PC-9 (cell line): ENCODE measurements at regions not wholly inside any gene's neighbourhood (a gene's known extent, or its start where the extent isn't known, plus 50 kb on each side); places are given as distances from the start of the nearest gene placed in this dataset.
A peak's percentile ranks its signal among the peaks of the same experiment; 100 is the strongest.

Source experiments
- BruUV-seq: library from RNA; stranded (reverse); fragments of 400-500 nt; replicated peaks from 2 replicates; lab custom pipeline; 2021; lab: Mats Ljungman, UMichigan
- CTCF ChIA-PET: fragments of 300-600 bp; sonication (Branson Sonifier 250); formaldehyde crosslinking; loops from one replicate; lab custom pipeline; 2022; ENCODE audit warnings: antibody characterized with exemption; lab: Charles Lee
- POLR2A ChIA-PET: fragments of 300-600 bp; sonication (Branson Sonifier 250); formaldehyde crosslinking; loops from one replicate; lab custom pipeline; 2022; ENCODE audit warnings: antibody characterized with exemption; ENCODE audit not compliant: unreplicated experiment; lab: Charles Lee
- DNase-seq, 2 experiments: peaks; one replicate each; pipeline versions ENCODE4 v3.0.0 to v3.0.0-alpha.2; 2015 to 2022; ENCODE audit warnings: mixed read lengths in 1 of 2
- H2AFZ ChIP-seq: fragments of 200-600 bp; sonication (generic); 2 replicates; pipeline ENCODE4 v1.8.1; 2017; ENCODE audit warnings: antibody characterized with exemption
- H3F3A ChIP-seq: fragments of 200-600 bp; sonication (generic); 2 replicates; pipeline ENCODE4 v1.8.1; 2017; ENCODE audit warnings: antibody characterized with exemption, mild to moderate bottlenecking, low read depth; ENCODE audit not compliant: insufficient read depth
- H3K27ac ChIP-seq: fragments of 200-600 bp; sonication (generic); 2 replicates; pipeline ENCODE4 v1.6.1; 2016; ENCODE audit warnings: mixed run types
- H3K27me3 ChIP-seq: fragments of 200-600 bp; sonication (generic); 2 replicates; pipeline ENCODE4 v1.6.1; 2016; ENCODE audit warnings: low read depth, mixed run types; ENCODE audit not compliant: insufficient read depth
- H3K36me3 ChIP-seq: fragments of 200-600 bp; sonication (generic); 2 replicates; pipeline ENCODE4 v1.6.1; 2016; ENCODE audit warnings: low read depth, mixed run types
- H3K4me1 ChIP-seq: fragments of 200-600 bp; sonication (generic); replicated peaks from 2 replicates; pipeline ENCODE4 v1.6.1; 2016; ENCODE audit warnings: mixed run types; ENCODE audit not compliant: insufficient read depth
- H3K4me2 ChIP-seq: fragments of 200-600 bp; sonication (generic); 2 replicates; pipeline ENCODE4 v1.6.1; 2017; ENCODE audit warnings: mixed run types
- H3K4me3 ChIP-seq: fragments of 200-600 bp; sonication (generic); 2 replicates; pipeline ENCODE4 v1.6.1; 2016; ENCODE audit warnings: mixed run types
- H3K79me2 ChIP-seq: fragments of 200-600 bp; sonication (generic); 2 replicates; pipeline ENCODE4 v1.6.1; 2017; ENCODE audit warnings: low read depth, mixed run types
- H3K9me2 ChIP-seq: fragments of 200-600 bp; sonication (generic); 2 replicates; pipeline ENCODE4 v1.8.1; 2017; ENCODE audit warnings: mild to moderate bottlenecking; ENCODE audit not compliant: insufficient read depth
- H3K9me3 ChIP-seq: fragments of 200-600 bp; sonication (generic); 2 replicates; pipeline ENCODE4 v1.8.1; 2016; ENCODE audit warnings: low read depth; ENCODE audit not compliant: insufficient read depth
- H4K20me1 ChIP-seq: fragments of 200-600 bp; sonication (generic); 2 replicates; pipeline ENCODE4 v1.8.1; 2017; ENCODE audit not compliant: insufficient read depth
- EZH2 ChIP-seq: fragments of 200-600 bp; sonication (generic); IDR thresholded peaks from 2 replicates; pipeline ENCODE4 v1.8.0; 2017; ENCODE audit warnings: antibody characterized with exemption, low read depth
- intact Hi-C: fragments of 100-400 bp; cut with micrococcal nuclease; formaldehyde crosslinking; loops from one replicate; pipeline ENCODE4 v1.10.0; 2022; ENCODE audit not compliant: unreplicated experiment
- TF ChIP-seq, protein P1 (sequence below): fragments of 200-600 bp; sonication (generic); conservative IDR thresholded peaks from 2 replicates; pipeline ENCODE4 v1.6.1; 2017; ENCODE audit warnings: mixed run types, antibody characterized with exemption, mild to moderate bottlenecking, moderate library complexity

DNA sequence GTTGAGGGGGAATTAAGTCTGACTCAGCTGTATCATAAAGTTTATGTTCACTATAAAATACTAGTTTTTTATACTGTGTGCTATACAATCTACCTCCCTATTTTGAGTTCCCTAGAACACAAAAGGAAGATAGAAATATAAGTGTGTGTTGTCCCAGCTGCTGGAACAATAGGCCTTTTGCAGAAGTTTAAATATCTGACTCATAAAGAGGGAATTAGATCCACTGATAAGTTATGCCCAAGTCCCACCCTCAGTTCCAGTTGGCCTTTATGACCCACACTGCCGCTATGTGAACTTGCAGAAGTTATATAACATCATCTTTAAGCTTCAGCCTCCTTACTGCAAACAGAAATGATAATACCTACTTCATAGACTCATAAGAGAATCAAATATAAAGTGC, 88.5 kb upstream of the DAB2 start:
- no peaks in the 10 kb centered on the region for H3K27me3 ChIP-seq
- ChIA-PET CTCF (interaction anchor here (0.9 to 1.0 kb wide), 2 partner anchors 88 to 137 kb away, joined by 3 read pairs; partner anchors contain the start of gene DAB2), POLR2A (interaction anchor here (0.6 to 0.7 kb wide), 3 partner anchors 12 to 1004 kb away, joined by 3 to 8 read pairs (median 4); no protein-coding TSS in a partner anchor)
- no peak overlapping the region for H3K4me2 ChIP-seq
- no peaks in the 10 kb centered on the region for H3K9me3 ChIP-seq
- no peak overlapping the region for H3K4me3 ChIP-seq
- no peaks in the 10 kb centered on the region for H3F3A ChIP-seq
- peak; percentile 55 to 70 for DNase-seq
- TF ChIP-seq, protein P1, sequence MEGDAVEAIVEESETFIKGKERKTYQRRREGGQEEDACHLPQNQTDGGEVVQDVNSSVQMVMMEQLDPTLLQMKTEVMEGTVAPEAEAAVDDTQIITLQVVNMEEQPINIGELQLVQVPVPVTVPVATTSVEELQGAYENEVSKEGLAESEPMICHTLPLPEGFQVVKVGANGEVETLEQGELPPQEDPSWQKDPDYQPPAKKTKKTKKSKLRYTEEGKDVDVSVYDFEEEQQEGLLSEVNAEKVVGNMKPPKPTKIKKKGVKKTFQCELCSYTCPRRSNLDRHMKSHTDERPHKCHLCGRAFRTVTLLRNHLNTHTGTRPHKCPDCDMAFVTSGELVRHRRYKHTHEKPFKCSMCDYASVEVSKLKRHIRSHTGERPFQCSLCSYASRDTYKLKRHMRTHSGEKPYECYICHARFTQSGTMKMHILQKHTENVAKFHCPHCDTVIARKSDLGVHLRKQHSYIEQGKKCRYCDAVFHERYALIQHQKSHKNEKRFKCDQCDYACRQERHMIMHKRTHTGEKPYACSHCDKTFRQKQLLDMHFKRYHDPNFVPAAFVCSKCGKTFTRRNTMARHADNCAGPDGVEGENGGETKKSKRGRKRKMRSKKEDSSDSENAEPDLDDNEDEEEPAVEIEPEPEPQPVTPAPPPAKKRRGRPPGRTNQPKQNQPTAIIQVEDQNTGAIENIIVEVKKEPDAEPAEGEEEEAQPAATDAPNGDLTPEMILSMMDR, result no peak
- TF ChIP-seq EZH2, result no peak
- intact Hi-C loops, result loop anchor here (1.0 to 2.0 kb wide), 2 partner anchors 30 to 89 kb away; partner anchors contain the start of gene DAB2
- no peak overlapping the region for H2AFZ ChIP-seq
- no peaks in the 10 kb centered on the region for H3K36me3 ChIP-seq
- peaks cover 16% of the 10 kb centered on the region for H3K4me1 ChIP-seq
- no peaks in the 10 kb centered on the region for H4K20me1 ChIP-seq
- no peaks in the 10 kb centered on the region for H3K9me2 ChIP-seq
- no peaks in the 10 kb centered on the region for H3K79me2 ChIP-seq
- H3K27ac ChIP-seq, result no peak overlapping the region
- BruUV-seq, result no TSS peak

- H4K20me1 ChIP-seq, result no peaks in the 10 kb centered on the region
- H3K79me2 ChIP-seq, result no peaks in the 10 kb centered on the region
- no peak for TF ChIP-seq EZH2
- TF ChIP-seq, protein P1, result no peak
- no peaks in the 10 kb centered on the region for H3K27me3 ChIP-seq
- H3K9me3 ChIP-seq, result no peaks in the 10 kb centered on the region
- BruUV-seq, result no TSS peak
- H2AFZ ChIP-seq, result no peak overlapping the region
- no peaks in the 10 kb centered on the region for H3F3A ChIP-seq
- ChIA-PET CTCF (no interaction called here), POLR2A (no interaction called here)
- H3K4me3 ChIP-seq, result no peak overlapping the region
- no peaks in the 10 kb centered on the region for H3K36me3 ChIP-seq
- intact Hi-C loops, result no loop called here
- no peak for DNase-seq
- H3K27ac ChIP-seq, result no peak overlapping the region
- H3K4me1 ChIP-seq, result no peaks in the 10 kb centered on the region
- no peaks in the 10 kb centered on the region for H3K9me2 ChIP-seq
- H3K4me2 ChIP-seq, result no peak overlapping the region
These were observed 81.4 kb upstream of the DAB2 start for GRCh38 chr5:39506211-39506610.

DNA sequence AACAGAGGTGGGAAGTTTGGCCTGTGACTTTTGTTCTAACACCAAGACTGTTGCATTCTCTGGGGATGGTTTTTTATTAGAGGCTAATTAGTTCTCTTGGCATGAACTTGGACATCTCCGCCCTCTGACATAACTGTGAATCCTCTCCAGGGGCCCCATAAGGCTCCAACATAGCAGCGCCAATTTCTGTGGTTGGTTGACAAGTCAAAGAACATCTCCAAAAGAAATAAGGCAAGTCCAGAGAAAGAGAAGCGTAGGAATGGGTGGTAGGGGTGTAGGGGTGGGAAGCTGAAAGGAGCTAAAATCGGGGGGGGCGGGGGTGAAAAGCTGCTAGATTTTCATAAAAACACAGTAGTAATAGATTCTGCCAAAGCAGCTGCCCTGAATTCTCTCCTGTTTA, 81.0 kb upstream of the DAB2 start:
- no TSS peak for BruUV-seq
- Histone ChIP-seq H3K4me2 (no peak overlapping the region), H3K27me3 (no peaks in the 10 kb centered on the region), H3K9me3 (no peaks in the 10 kb centered on the region), H3F3A (no peaks in the 10 kb centered on the region), H4K20me1 (no peaks in the 10 kb centered on the region), H3K79me2 (no peaks in the 10 kb centered on the region), H2AFZ (no peak overlapping the region), H3K4me1 (no peaks in the 10 kb centered on the region), H3K4me3 (no peak overlapping the region), H3K36me3 (no peaks in the 10 kb centered on the region), H3K9me2 (no peaks in the 10 kb centered on the region), H3K27ac (no peak overlapping the region)
- intact Hi-C loops, result no loop called here
- no peak for DNase-seq
- CTCF ChIA-PET, result no interaction called here
- TF ChIP-seq, protein P1, result no peak
- no peak for TF ChIP-seq EZH2
- POLR2A ChIA-PET, result no interaction called here
